ENCODE measurements at regions not wholly inside any gene's neighbourhood (a gene's known extent, or its start where the extent isn't known, plus 50 kb on each side); places are given as distances from the start of the nearest gene placed in this dataset.

DNA sequence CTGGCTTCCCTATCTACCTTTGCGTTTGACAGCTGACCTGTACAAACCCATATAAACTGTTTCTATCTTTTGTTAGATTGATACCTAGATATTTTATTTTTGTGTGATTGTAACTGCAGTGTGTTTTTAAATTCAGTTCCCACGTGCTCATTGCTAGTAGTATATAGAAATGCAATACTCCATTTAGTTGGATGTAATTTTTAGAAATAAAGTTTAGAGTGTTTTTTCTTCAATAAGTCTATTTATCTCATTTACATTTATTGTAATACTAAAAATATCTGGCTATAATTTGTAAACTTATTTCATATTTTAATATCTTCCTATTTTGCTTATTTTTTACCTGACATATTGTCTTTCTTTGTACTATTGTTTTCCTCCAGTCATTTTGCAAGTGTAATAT lies 329.7 kb upstream of the ADARB2 start:
- WGBS, 2 experiments: 100% methylated on average over 1 of the region's 2 CpGs; no CpG with 5 or more reads in 1 of the 2 experiments
- H3K4me1 ChIP-seq (ENCODE audit: control insufficient read depth, insufficient read depth, low read length): no peaks in the 10 kb centered on the region

DNA sequence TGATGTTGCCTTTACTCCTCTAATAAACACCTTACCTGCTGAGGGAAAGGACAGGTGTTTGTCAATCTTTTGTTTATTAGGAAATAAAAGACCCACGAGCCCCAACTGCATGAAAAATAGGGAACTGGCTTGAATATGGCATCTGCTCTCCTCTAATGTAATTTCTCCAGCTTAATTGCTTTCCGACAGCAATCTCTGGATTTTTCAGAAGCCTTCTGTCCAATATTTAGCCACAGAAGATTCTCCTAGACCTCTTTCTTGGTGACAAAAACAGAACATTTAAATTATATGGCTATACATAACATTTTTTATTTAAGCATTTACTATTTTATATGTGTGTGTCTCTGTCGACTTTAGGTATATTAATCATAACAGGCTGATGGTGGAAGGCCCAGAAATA lies 317.4 kb upstream of the ADARB2 start:
- Histone ChIP-seq H3K36me3 (ENCODE audit: control insufficient read depth, insufficient read depth, low read length) (no peaks in the 10 kb centered on the region), H3K4me3 (ENCODE audit: insufficient read depth, low read depth, low read length) (no peak overlapping the region), H3K27me3 (ENCODE audit: control insufficient read depth, insufficient read depth, low read length, poor library complexity, severe bottlenecking) (no peaks in the 10 kb centered on the region), H3K4me1 (ENCODE audit: control insufficient read depth, insufficient read depth, low read length) (peaks cover 2% of the 10 kb centered on the region), H3K27ac (ENCODE audit: insufficient read depth, low read depth, low read length, poor library complexity, severe bottlenecking) (no peak overlapping the region), H3K9me3 (ENCODE audit: control insufficient read depth, low read length) (no peaks in the 10 kb centered on the region)
- 92 to 94% methylated on average over 2 of the region's 3 CpGs for WGBS, 2 experiments

More for the DNA sequence above, 329.7 kb upstream of the ADARB2 start:
- Histone ChIP-seq H3K36me3 (ENCODE audit: control insufficient read depth, insufficient read depth, low read length) (no peaks in the 10 kb centered on the region), H3K27ac (ENCODE audit: insufficient read depth, low read depth, low read length, poor library complexity, severe bottlenecking) (no peak overlapping the region), H3K9me3 (ENCODE audit: control insufficient read depth, low read length) (no peaks in the 10 kb centered on the region), H3K4me3 (ENCODE audit: insufficient read depth, low read depth, low read length) (no peak overlapping the region), H3K27me3 (ENCODE audit: control insufficient read depth, insufficient read depth, low read length, poor library complexity, severe bottlenecking) (no peaks in the 10 kb centered on the region)

DNA sequence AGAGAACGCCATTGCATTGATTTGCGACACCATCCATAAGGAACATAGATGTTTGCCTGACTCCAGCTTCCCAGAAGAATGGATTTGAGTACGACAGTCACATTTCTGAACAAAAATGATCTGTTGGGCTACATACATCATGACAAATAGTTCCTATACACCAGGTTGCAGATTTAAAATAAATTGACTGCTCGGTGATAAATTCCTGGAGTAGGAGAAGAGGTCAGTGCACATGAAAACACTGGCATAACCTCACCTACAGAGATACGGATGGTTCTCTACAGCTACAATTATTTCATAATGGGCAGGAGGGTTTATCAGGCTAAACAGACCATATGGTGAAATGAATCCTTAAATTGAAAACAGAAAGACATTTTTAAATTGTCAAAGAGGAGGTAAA lies 316.5 kb upstream of the ADARB2 start:
- Histone ChIP-seq H3K4me1 (ENCODE audit: control insufficient read depth, insufficient read depth, low read length) (no peaks in the 10 kb centered on the region), H3K9me3 (ENCODE audit: control insufficient read depth, low read length) (no peaks in the 10 kb centered on the region), H3K27me3 (ENCODE audit: control insufficient read depth, insufficient read depth, low read length, poor library complexity, severe bottlenecking) (no peaks in the 10 kb centered on the region), H3K36me3 (ENCODE audit: control insufficient read depth, insufficient read depth, low read length) (no peaks in the 10 kb centered on the region), H3K27ac (ENCODE audit: insufficient read depth, low read depth, low read length, poor library complexity, severe bottlenecking) (no peak overlapping the region), H3K4me3 (ENCODE audit: insufficient read depth, low read depth, low read length) (no peak overlapping the region)
- 96 to 98% methylated on average over 4 to 5 of the region's 5 CpGs for WGBS, 2 experiments

DNA sequence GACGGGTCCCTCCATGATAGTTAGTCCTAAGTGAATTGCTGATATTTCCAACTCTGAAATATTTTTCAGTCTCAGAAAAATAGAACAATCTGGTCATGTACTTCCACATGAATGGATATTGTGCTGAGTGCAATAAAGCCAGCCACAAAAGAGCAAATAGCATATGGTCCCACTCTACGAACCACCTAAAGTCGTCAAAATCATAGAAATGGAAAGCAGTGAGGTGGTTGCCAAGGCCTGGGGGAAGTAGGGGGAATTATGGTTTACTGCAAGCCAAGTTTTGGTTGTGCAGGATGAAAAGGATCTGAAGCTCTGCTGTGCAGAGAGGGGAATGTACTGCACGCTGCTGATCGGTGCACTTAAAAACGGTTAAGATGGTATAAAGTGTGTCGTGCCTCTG lies 313.8 kb upstream of the ADARB2 start:
- no peaks in the 10 kb centered on the region for H3K36me3 ChIP-seq (ENCODE audit: control insufficient read depth, insufficient read depth, low read length)
- H3K27ac ChIP-seq (ENCODE audit: insufficient read depth, low read depth, low read length, poor library complexity, severe bottlenecking): no peak overlapping the region
- no peaks in the 10 kb centered on the region for H3K9me3 ChIP-seq (ENCODE audit: control insufficient read depth, low read length)
- 94 to 97% methylated on average over 7 of the region's 7 CpGs for WGBS, 2 experiments
- H3K27me3 ChIP-seq (ENCODE audit: control insufficient read depth, insufficient read depth, low read length, poor library complexity, severe bottlenecking): no peaks in the 10 kb centered on the region
- no peak overlapping the region for H3K4me3 ChIP-seq (ENCODE audit: insufficient read depth, low read depth, low read length)
- H3K4me1 ChIP-seq (ENCODE audit: control insufficient read depth, insufficient read depth, low read length): no peaks in the 10 kb centered on the region

DNA sequence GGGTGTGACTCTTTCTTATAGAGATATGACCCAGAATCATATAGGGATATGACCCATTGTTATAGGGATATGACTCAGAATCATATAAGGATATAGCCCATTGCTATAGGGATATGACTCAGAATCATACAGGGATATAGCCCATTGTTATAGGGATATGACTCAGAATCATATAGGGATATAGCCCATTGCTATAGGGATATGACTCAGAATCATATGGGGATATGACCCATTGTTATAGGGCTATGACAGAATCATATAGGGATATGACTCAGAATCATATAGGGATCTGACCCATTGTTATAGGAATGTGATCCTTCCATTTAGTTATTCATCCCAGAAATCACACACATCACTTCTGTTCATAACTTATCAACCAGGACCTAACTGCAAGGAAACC lies 312.2 kb upstream of the ADARB2 start:
- Histone ChIP-seq H3K9me3 (ENCODE audit: control insufficient read depth, low read length) (no peaks in the 10 kb centered on the region), H3K36me3 (ENCODE audit: control insufficient read depth, insufficient read depth, low read length) (no peaks in the 10 kb centered on the region), H3K27ac (ENCODE audit: insufficient read depth, low read depth, low read length, poor library complexity, severe bottlenecking) (no peak overlapping the region), H3K4me3 (ENCODE audit: insufficient read depth, low read depth, low read length) (no peak overlapping the region), H3K27me3 (ENCODE audit: control insufficient read depth, insufficient read depth, low read length, poor library complexity, severe bottlenecking) (no peaks in the 10 kb centered on the region), H3K4me1 (ENCODE audit: control insufficient read depth, insufficient read depth, low read length) (no peaks in the 10 kb centered on the region)

DNA sequence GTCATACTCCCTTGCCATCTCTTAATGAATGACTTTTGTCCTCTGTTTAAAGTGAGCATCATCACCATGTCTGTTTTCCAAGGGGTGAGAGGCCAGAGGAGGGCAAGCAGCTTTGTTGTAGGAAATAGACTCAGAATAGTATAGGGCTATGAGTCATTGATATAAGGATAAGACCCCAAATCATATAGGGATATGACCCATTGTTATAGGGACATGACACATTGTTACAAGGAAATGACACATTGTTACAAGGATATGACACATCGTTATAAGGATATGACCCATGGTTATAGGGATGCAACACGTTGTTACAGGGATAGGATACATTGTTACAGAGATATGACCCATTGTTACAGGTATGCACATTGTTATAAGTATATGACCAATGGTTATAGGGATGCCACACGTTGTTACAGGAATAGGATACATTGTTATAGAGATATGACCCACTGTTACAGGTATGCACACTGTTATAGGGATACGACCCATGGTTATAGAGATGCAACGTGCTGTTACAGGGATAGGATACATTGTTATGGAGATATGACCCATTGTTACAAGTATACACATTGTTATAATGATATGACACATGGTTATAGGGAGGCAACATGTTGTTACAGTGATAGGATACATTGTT lies 311.1 kb upstream of the ADARB2 start:
- Histone ChIP-seq H3K36me3 (ENCODE audit: control insufficient read depth, insufficient read depth, low read length) (no peaks in the 10 kb centered on the region), H3K4me3 (ENCODE audit: insufficient read depth, low read depth, low read length) (no peak overlapping the region), H3K9me3 (ENCODE audit: control insufficient read depth, low read length) (no peaks in the 10 kb centered on the region), H3K4me1 (ENCODE audit: control insufficient read depth, insufficient read depth, low read length) (no peaks in the 10 kb centered on the region), H3K27me3 (ENCODE audit: control insufficient read depth, insufficient read depth, low read length, poor library complexity, severe bottlenecking) (no peaks in the 10 kb centered on the region), H3K27ac (ENCODE audit: insufficient read depth, low read depth, low read length, poor library complexity, severe bottlenecking) (no peak overlapping the region)
- WGBS, 2 experiments: 84 to 95% methylated on average over 5 of the region's 5 CpGs

DNA sequence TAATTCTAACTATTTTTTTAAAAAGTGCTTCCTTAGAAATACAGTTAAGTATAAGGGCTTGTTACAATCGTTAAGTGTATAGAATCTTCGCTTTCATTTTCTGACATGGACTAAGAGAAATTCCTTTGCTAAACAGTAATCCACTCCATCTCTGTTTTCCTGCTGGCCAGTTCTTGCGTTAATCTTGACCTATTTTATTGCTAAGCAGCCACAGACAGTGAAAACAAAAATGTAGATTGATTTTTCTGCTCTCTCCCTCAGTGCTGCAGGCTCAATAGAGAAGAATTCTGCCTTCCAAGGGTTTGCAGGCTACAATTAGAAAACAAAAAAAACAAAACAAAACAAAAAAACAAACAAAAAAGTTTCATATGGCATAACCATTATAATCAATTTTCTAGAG lies 310.4 kb upstream of the ADARB2 start:
- 90 to 92% methylated on average over 2 to 3 of the region's 3 CpGs for WGBS, 2 experiments
- H3K9me3 ChIP-seq (ENCODE audit: control insufficient read depth, low read length): no peaks in the 10 kb centered on the region
- no peak overlapping the region for H3K27ac ChIP-seq (ENCODE audit: insufficient read depth, low read depth, low read length, poor library complexity, severe bottlenecking)
- no peaks in the 10 kb centered on the region for H3K36me3 ChIP-seq (ENCODE audit: control insufficient read depth, insufficient read depth, low read length)
- no peaks in the 10 kb centered on the region for H3K27me3 ChIP-seq (ENCODE audit: control insufficient read depth, insufficient read depth, low read length, poor library complexity, severe bottlenecking)
- no peak overlapping the region for H3K4me3 ChIP-seq (ENCODE audit: insufficient read depth, low read depth, low read length)
- no peaks in the 10 kb centered on the region for H3K4me1 ChIP-seq (ENCODE audit: control insufficient read depth, insufficient read depth, low read length)

DNA sequence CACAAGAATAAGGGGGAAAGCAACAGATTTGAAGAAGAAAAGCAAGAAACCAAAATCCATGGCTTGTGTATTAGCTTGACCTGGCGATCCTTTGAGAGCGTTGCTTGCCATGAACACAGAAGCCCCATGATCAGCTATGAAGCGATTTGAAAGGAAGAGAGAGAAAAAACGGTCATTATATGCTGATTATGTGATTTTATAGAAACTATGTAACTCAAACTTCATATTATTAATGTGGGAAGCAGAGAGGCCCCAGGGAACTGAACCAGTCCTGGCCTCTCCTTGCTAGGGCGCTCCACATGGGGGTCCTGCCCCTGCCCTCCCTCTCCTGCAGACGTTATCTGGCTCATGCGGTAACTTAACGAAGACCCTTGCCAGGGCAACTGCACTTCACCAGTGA lies 306.1 kb upstream of the ADARB2 start:
- 87 to 88% methylated on average over 7 to 8 of the region's 8 CpGs for WGBS, 2 experiments
- no peaks in the 10 kb centered on the region for H3K27me3 ChIP-seq (ENCODE audit: control insufficient read depth, insufficient read depth, low read length, poor library complexity, severe bottlenecking)
- no peaks in the 10 kb centered on the region for H3K4me1 ChIP-seq (ENCODE audit: control insufficient read depth, insufficient read depth, low read length)
- no peaks in the 10 kb centered on the region for H3K9me3 ChIP-seq (ENCODE audit: control insufficient read depth, low read length)
- H3K36me3 ChIP-seq (ENCODE audit: control insufficient read depth, insufficient read depth, low read length): no peaks in the 10 kb centered on the region
- H3K27ac ChIP-seq (ENCODE audit: insufficient read depth, low read depth, low read length, poor library complexity, severe bottlenecking): no peak overlapping the region
- no peak overlapping the region for H3K4me3 ChIP-seq (ENCODE audit: insufficient read depth, low read depth, low read length)

DNA sequence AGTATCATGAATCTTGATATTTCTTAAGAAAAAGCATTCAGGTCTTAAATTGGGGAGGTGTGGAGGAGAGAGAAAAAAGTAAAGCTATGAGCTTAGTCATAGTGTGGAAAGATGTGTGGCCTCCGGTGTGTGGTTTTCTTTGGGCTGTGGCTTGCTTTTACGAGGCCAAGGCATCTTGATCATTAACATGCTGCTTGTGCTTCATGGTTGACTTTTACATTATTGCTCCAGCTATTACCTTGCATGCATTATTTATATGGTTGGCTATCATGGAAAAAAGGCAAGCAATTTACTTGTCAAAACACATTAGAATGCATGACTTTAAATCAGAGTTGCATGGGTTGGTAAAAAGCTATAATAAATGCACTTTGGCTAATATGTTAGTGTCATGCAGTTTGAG lies 300.7 kb upstream of the ADARB2 start:
- Histone ChIP-seq H3K9me3 (ENCODE audit: control insufficient read depth, low read length) (no peaks in the 10 kb centered on the region), H3K4me1 (ENCODE audit: control insufficient read depth, insufficient read depth, low read length) (no peaks in the 10 kb centered on the region), H3K27me3 (ENCODE audit: control insufficient read depth, insufficient read depth, low read length, poor library complexity, severe bottlenecking) (no peaks in the 10 kb centered on the region), H3K27ac (ENCODE audit: insufficient read depth, low read depth, low read length, poor library complexity, severe bottlenecking) (no peak overlapping the region), H3K36me3 (ENCODE audit: control insufficient read depth, insufficient read depth, low read length) (no peaks in the 10 kb centered on the region), H3K4me3 (ENCODE audit: insufficient read depth, low read depth, low read length) (no peak overlapping the region)
- 81 to 87% methylated on average over 2 of the region's 2 CpGs for WGBS, 2 experiments

DNA sequence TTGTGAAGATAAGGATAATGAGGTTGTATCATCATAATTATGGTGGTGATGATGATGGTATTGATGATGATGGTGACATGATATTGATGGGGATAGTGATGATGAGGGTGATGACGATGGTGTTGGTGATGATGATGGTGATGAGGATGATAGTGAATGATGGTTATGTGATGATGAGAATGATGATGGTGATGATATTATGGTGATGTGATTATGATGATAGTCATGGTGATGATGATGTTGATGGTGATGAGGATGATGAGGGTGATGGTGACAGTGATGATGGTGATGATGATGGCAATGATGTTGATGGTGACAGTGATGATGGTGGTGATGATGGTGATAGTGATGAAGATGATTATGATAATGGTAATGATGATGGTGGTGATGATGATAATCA lies 299.9 kb upstream of the ADARB2 start:
- Histone ChIP-seq H3K9me3 (ENCODE audit: control insufficient read depth, low read length) (no peaks in the 10 kb centered on the region), H3K36me3 (ENCODE audit: control insufficient read depth, insufficient read depth, low read length) (no peaks in the 10 kb centered on the region), H3K27me3 (ENCODE audit: control insufficient read depth, insufficient read depth, low read length, poor library complexity, severe bottlenecking) (no peaks in the 10 kb centered on the region), H3K4me1 (ENCODE audit: control insufficient read depth, insufficient read depth, low read length) (no peaks in the 10 kb centered on the region), H3K4me3 (ENCODE audit: insufficient read depth, low read depth, low read length) (no peak overlapping the region), H3K27ac (ENCODE audit: insufficient read depth, low read depth, low read length, poor library complexity, severe bottlenecking) (no peak overlapping the region)
- WGBS, 2 experiments: 91 to 93% methylated on average over 1 of the region's 1 CpG

DNA sequence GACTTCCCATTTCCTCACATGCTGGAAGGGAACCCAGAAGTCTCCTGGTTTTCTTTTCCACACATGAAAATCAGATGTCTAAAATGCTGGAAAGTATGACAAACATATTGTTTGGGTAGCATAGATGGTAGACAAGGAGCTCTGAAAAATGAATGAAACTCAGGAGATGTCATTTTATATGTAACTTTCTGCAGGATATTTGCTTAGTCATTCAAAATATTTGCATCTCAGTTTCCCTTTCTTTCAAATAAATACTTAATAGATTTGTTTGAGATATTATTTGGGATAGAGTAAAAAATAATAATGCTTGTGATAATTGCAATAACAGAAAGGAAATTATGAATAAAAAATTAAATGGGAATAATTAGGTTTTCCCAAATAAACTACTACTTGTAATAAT lies 298.9 kb upstream of the ADARB2 start:
- Histone ChIP-seq H3K4me1 (ENCODE audit: control insufficient read depth, insufficient read depth, low read length) (no peaks in the 10 kb centered on the region), H3K27ac (ENCODE audit: insufficient read depth, low read depth, low read length, poor library complexity, severe bottlenecking) (no peak overlapping the region), H3K36me3 (ENCODE audit: control insufficient read depth, insufficient read depth, low read length) (no peaks in the 10 kb centered on the region), H3K9me3 (ENCODE audit: control insufficient read depth, low read length) (no peaks in the 10 kb centered on the region), H3K4me3 (ENCODE audit: insufficient read depth, low read depth, low read length) (no peak overlapping the region), H3K27me3 (ENCODE audit: control insufficient read depth, insufficient read depth, low read length, poor library complexity, severe bottlenecking) (no peaks in the 10 kb centered on the region)

Measured in ectodermal cell (in vitro differentiated cells).